GM23338 (cell line): ENCODE measurements at regions not wholly inside any gene's neighbourhood (a gene's known extent, or its start where the extent isn't known, plus 50 kb on each side); places are given as distances from the start of the nearest gene placed in this dataset.

Source experiments
- ATAC-seq: fragments of 200-7000 bp; cut with Tn5 transposase; 3 replicates; pipeline ENCODE4 v1.9.1; 2020
- DNase-seq: peaks from one replicate; pipeline ENCODE4 v3.0.0-alpha.2; 2015; ENCODE audit warnings: low spot score
- H2AFZ ChIP-seq: fragments of 200-600 bp; sonication (generic); 2 replicates; pipeline ENCODE4 v1.8.0; 2016; ENCODE audit warnings: antibody characterized with exemption, mild to moderate bottlenecking, moderate library complexity
- H3F3A ChIP-seq: fragments of 200-600 bp; sonication (generic); replicated peaks from 2 replicates; pipeline ENCODE4 v1.8.0; 2017; ENCODE audit warnings: antibody characterized with exemption, mixed run types, low read depth
- H3K27ac ChIP-seq: fragments of 200-600 bp; sonication (generic); 2 replicates; pipeline ENCODE4 v1.6.1; 2016; ENCODE audit warnings: low read depth
- H3K27me3 ChIP-seq: fragments of 200-600 bp; sonication (generic); 2 replicates; pipeline ENCODE4 v1.8.0; 2016; ENCODE audit warnings: mild to moderate bottlenecking, mixed run types, moderate library complexity; ENCODE audit not compliant: insufficient read depth
- H3K36me3 ChIP-seq: fragments of 200-600 bp; sonication (generic); 2 replicates; pipeline ENCODE4 v1.8.0; 2016; ENCODE audit warnings: mild to moderate bottlenecking; ENCODE audit not compliant: insufficient read depth
- H3K4me1 ChIP-seq: fragments of 200-600 bp; sonication (generic); 2 replicates; pipeline ENCODE4 v1.8.0; 2016; ENCODE audit warnings: mild to moderate bottlenecking, moderate library complexity; ENCODE audit not compliant: insufficient read depth
- H3K4me2 ChIP-seq: fragments of 200-600 bp; sonication (generic); 2 replicates; pipeline ENCODE4 v1.7.1; 2017; ENCODE audit warnings: mixed run types
- H3K4me3 ChIP-seq: fragments of 200-600 bp; sonication (generic); 2 replicates; pipeline ENCODE4 v1.6.1; 2016; ENCODE audit warnings: mixed run types
- H3K79me2 ChIP-seq: fragments of 200-600 bp; sonication (generic); replicated peaks from 2 replicates; pipeline ENCODE4 v1.8.0; 2017; ENCODE audit warnings: mild to moderate bottlenecking; ENCODE audit not compliant: insufficient read depth
- H3K9me2 ChIP-seq: fragments of 200-600 bp; sonication (generic); 2 replicates; pipeline ENCODE4 v1.8.0; 2017; ENCODE audit not compliant: insufficient read depth
- H4K20me1 ChIP-seq: fragments of 200-600 bp; sonication (generic); replicated peaks from 2 replicates; pipeline ENCODE4 v1.8.0; 2017; ENCODE audit warnings: mild to moderate bottlenecking; ENCODE audit not compliant: insufficient read depth
- H3K27ac Mint-ChIP-seq: 2 replicates; pipeline ENCODE4 v1.8.0; 2020; ENCODE audit warnings: inconsistent platforms, mild to moderate bottlenecking, moderate library complexity, mixed read lengths
- H3K27me3 Mint-ChIP-seq: 3 replicates; pipeline ENCODE4 v1.8.0; 2022; ENCODE audit warnings: low read depth, mild to moderate bottlenecking, moderate library complexity, mixed read lengths, inconsistent platforms; ENCODE audit not compliant: insufficient read depth, poor library complexity
- H3K36me3 Mint-ChIP-seq: 3 replicates; pipeline ENCODE4 v1.8.0; 2021; ENCODE audit warnings: low read depth, mild to moderate bottlenecking, inconsistent platforms, moderate library complexity, mixed read lengths
- H3K4me1 Mint-ChIP-seq: 3 replicates; pipeline ENCODE4 v1.8.0; 2020; ENCODE audit warnings: mild to moderate bottlenecking, inconsistent platforms, mixed read lengths
- H3K4me3 Mint-ChIP-seq: 3 replicates; pipeline ENCODE4 v1.8.0; 2021; ENCODE audit warnings: moderate library complexity, mild to moderate bottlenecking, inconsistent platforms, mixed read lengths
- H3K9me3 Mint-ChIP-seq: 3 replicates; pipeline ENCODE4 v1.8.0; 2020; ENCODE audit warnings: moderate library complexity, mild to moderate bottlenecking, inconsistent platforms, mixed read lengths
- CTCF ChIP-seq, 2 experiments: fragments of 200-600 bp in 1 of 2; sonication (generic) in 1 of 2; conservative IDR thresholded peaks; 2 replicates each; pipeline versions ENCODE4 v1.5.1 to v1.6.1; 2016 to 2017; ENCODE audit warnings: antibody characterized with exemption in 2 of 2, low read depth in 2 of 2, mild to moderate bottlenecking in 2 of 2, moderate library complexity in 1 of 2
- EZH2 ChIP-seq: fragments of 200-600 bp; sonication (generic); IDR thresholded peaks from one replicate; pipeline ENCODE4 v1.8.0; 2017; ENCODE audit warnings: antibody characterized with exemption, mild to moderate bottlenecking, low read depth; ENCODE audit not compliant: unreplicated experiment
- JUNB ChIP-seq: IDR thresholded peaks from one replicate; pipeline ENCODE4 v1.6.1; 2016; ENCODE audit warnings: antibody characterized with exemption; ENCODE audit not compliant: unreplicated experiment
- NANOG ChIP-seq: IDR thresholded peaks from 2 replicates; pipeline ENCODE4 v1.6.1; 2016; ENCODE audit warnings: antibody characterized with exemption, borderline replicate concordance
- REST ChIP-seq: IDR thresholded peaks from one replicate; pipeline ENCODE4 v1.6.1; 2018; ENCODE audit warnings: antibody characterized with exemption; ENCODE audit not compliant: unreplicated experiment
- ZNF114 ChIP-seq: fragments of 250-450 bp; sonication (Bioruptor Pico); IDR thresholded peaks from 2 replicates; pipeline ENCODE4 v1.5.0; 2020; ENCODE audit warnings: mild to moderate bottlenecking, moderate library complexity
- ZNF331 ChIP-seq: fragments of 250-450 bp; sonication (Bioruptor Pico); IDR thresholded peaks from 2 replicates; pipeline ENCODE4 v1.5.0; 2020; ENCODE audit warnings: low read depth, mild to moderate bottlenecking, moderate library complexity
- ZNF462 ChIP-seq: fragments of 250-450 bp; sonication (Bioruptor Pico); IDR thresholded peaks from 2 replicates; pipeline ENCODE4 v1.5.0; 2020; ENCODE audit warnings: mild to moderate bottlenecking, moderate library complexity

- no peak overlapping the region for H3K4me2 ChIP-seq
- Mint-ChIP-seq H3K27ac (no peak overlapping the region), H3K27me3 (peaks cover 4% of the 10 kb centered on the region), H3K36me3 (no peaks in the 10 kb centered on the region), H3K4me3 (no peak overlapping the region), H3K9me3 (no peaks in the 10 kb centered on the region), H3K4me1 (peaks cover 11% of the 10 kb centered on the region)
- TF ChIP-seq ZNF331 (CRISPR knock-in tag) (no peak), EZH2 (no peak), ZNF114 (CRISPR knock-in tag) (no peak), CTCF (conservative IDR thresholded peaks at IDR 0.05; ENCODE audit: low read depth in 2 of 2) (no peak), NANOG (no peak), JUNB (no peak), ZNF462 (no peak), REST (no peak)
- H4K20me1 ChIP-seq = no peaks in the 10 kb centered on the region
- no peaks in the 10 kb centered on the region for H3F3A ChIP-seq
- no peak overlapping the region for H3K27ac ChIP-seq
- ATAC-seq (no peak), DNase-seq (no peak)
- no peak overlapping the region for H2AFZ ChIP-seq
- H3K27me3 ChIP-seq = no peaks in the 10 kb centered on the region
- H3K79me2 ChIP-seq = no peaks in the 10 kb centered on the region
- H3K36me3 ChIP-seq = no peaks in the 10 kb centered on the region
- H3K4me1 ChIP-seq = 0 out of 2 replicates have a peak, but pooled peaks cover 2% of the 10 kb centered on the region
- H3K4me3 ChIP-seq = no peak overlapping the region
- H3K9me2 ChIP-seq = peaks cover 4% of the 10 kb centered on the region; the same call in 1 of the 2 replicates
These were observed 121.1 kb downstream of the BOD1 start for GRCh38 chr5:173495225-173495904.
